ENCODE measurements at regions not wholly inside any gene's neighbourhood (a gene's known extent, or its start where the extent isn't known, plus 50 kb on each side); places are given as distances from the start of the nearest gene placed in this dataset.
"Not testable (repeated sequence)": the region's sequence is repeated elsewhere in the genome, so short reads cannot be mapped to it uniquely, and the experiment has no call there.

DNA sequence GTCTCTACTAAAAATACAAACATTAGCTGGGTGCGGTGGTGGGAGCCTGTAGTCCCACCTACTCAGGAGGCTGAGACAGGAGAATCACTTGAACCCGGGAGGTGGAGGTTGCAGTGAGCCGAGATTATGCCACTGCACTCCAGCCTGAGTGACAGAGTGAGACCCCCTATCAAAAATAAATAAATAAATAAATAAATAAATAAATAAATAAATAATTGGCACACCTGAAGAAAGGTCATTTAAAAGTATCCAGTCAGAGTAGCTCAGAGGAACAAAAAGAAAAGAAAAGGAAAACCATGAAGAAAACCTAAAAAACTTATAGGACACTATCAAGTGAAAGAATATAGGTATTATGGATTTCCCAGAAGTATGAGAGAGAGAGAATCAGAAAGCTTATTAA, 330.1 kb upstream of the AR start:
- DNase-seq; intact Hi-C loops (cut with DNase I; ENCODE audit: low total_unique reads); H3K36me3 ChIP-seq; H3K27ac ChIP-seq; H3K9me3 ChIP-seq; H3K27me3 ChIP-seq; H3K4me1 ChIP-seq; ATAC-seq; in situ Hi-C loops (cut with MboI; ENCODE audit: low sequenced_read_pairs in 4 of 4); H3K4me3 ChIP-seq: not testable (repeated sequence)

DNA sequence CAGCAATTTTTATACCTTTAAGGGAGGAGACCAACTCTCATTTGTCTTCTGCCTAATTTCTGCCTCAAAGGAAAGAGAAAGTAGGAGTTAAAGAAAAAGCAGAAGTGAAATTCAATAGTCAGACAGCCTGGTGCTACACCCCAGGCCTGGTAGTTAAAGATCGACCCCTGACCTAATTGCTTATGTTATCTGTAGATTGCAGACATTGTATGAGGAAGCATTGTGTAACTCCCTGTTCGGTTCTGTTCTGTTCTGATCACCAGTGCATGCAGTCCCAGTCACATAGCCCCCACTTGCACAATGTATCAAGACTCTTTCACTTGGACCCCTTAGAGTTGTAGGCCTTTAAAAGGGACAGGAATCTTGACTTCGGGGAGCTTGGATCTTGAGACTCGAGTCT, 335.9 kb upstream of the AR start:
- H3K9me3 ChIP-seq: no peaks in the 10 kb centered on the region
- intact Hi-C loops (cut with DNase I; ENCODE audit: low total_unique reads): no loop called here
- H3K27me3 ChIP-seq: peaks cover 0 to 3% (median 0%) of the 10 kb centered on the region in 3 donors
- TF ChIP-seq, protein P1, sequence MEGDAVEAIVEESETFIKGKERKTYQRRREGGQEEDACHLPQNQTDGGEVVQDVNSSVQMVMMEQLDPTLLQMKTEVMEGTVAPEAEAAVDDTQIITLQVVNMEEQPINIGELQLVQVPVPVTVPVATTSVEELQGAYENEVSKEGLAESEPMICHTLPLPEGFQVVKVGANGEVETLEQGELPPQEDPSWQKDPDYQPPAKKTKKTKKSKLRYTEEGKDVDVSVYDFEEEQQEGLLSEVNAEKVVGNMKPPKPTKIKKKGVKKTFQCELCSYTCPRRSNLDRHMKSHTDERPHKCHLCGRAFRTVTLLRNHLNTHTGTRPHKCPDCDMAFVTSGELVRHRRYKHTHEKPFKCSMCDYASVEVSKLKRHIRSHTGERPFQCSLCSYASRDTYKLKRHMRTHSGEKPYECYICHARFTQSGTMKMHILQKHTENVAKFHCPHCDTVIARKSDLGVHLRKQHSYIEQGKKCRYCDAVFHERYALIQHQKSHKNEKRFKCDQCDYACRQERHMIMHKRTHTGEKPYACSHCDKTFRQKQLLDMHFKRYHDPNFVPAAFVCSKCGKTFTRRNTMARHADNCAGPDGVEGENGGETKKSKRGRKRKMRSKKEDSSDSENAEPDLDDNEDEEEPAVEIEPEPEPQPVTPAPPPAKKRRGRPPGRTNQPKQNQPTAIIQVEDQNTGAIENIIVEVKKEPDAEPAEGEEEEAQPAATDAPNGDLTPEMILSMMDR (IDR thresholded peaks at IDR 0.05 in 4 of 5, conservative IDR thresholded peaks at IDR 0.05 in 1 of 5): no peak
- TF ChIP-seq POLR2A (IDR thresholded peaks at IDR 0.05): no peak
- H3K4me1 ChIP-seq: no peaks in the 10 kb centered on the region
- H3K4me3 ChIP-seq: no peak overlapping the region
- no peak for ATAC-seq
- H3K27ac ChIP-seq: no peak overlapping the region
- in situ Hi-C loops (cut with MboI; ENCODE audit: low sequenced_read_pairs in 4 of 4): no loop called here
- no peak for DNase-seq
- H3K36me3 ChIP-seq: no peaks in the 10 kb centered on the region

GRCh38 chrX:67159437-67159836, 384.4 kb upstream of the AR start:
- ATAC-seq (no peak), DNase-seq (no peak)
- intact Hi-C loops (cut with DNase I; ENCODE audit: low total_unique reads) (no loop called here), in situ Hi-C loops (cut with MboI; ENCODE audit: low sequenced_read_pairs in 4 of 4) (no loop called here)
- TF ChIP-seq, protein P1 (IDR thresholded peaks at IDR 0.05 in 4 of 5, conservative IDR thresholded peaks at IDR 0.05 in 1 of 5): no peak
- TF ChIP-seq POLR2A (IDR thresholded peaks at IDR 0.05): no peak
- Histone ChIP-seq H3K27ac (no peak overlapping the region), H3K4me1 (no peaks in the 10 kb centered on the region), H3K36me3 (no peaks in the 10 kb centered on the region), H3K9me3 (no peaks in the 10 kb centered on the region), H3K27me3 (no peaks in the 10 kb centered on the region), H3K4me3 (no peak overlapping the region)

DNA sequence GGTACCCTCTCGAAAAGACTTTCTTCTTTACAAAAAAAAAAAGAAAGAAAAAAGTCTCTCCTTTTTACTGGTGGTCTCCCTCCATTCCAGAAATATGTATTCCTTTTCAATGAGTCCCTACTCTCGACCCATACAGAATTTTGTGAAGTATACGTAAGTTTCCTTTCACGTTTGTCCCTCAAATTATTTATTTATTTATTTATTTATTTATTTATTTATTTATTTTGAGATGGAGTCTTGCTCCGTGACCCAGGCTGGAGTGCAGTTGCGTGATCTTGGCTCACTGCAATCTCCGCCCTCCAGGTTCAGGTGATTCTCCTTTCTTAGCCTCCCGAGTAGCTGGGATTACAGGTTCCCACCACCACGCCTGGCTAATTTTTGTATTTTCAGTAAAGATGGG, 429.2 kb upstream of the AR start:
- intact Hi-C loops (cut with DNase I; ENCODE audit: low total_unique reads) (no loop called here), in situ Hi-C loops (cut with MboI; ENCODE audit: low sequenced_read_pairs in 4 of 4) (no loop called here)
- H3K36me3 ChIP-seq: no peaks in the 10 kb centered on the region
- no peak overlapping the region for H3K27ac ChIP-seq
- ATAC-seq (no peak), DNase-seq (no peak)
- H3K4me1 ChIP-seq: no peaks in the 10 kb centered on the region
- H3K9me3 ChIP-seq: no peaks in the 10 kb centered on the region
- TF ChIP-seq, protein P1 (IDR thresholded peaks at IDR 0.05 in 4 of 5, conservative IDR thresholded peaks at IDR 0.05 in 1 of 5): no peak
- no peak for TF ChIP-seq POLR2A (IDR thresholded peaks at IDR 0.05)
- H3K4me3 ChIP-seq: no peak overlapping the region
- no peaks in the 10 kb centered on the region for H3K27me3 ChIP-seq

DNA sequence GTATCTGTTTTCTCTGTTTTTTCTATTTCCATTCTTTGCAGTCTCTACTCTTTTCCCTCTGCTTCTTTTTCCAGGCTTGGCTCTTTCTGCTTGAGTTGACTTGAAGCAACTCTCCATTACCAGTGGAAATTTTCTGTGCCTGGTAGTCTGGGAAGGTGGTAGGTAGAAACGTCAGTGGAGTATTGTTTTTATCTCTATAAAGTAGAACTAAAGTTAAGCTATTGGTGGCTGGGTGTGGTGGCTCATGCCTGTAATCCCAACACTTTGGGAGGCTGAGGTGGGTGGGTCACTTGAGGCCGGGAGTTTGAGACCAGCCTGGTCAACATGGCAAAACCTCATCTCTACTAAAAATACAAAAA, 438.1 kb upstream of the AR start:
- Histone ChIP-seq H3K4me1 (no peaks in the 10 kb centered on the region), H3K36me3 (no peaks in the 10 kb centered on the region), H3K9me3 (no peaks in the 10 kb centered on the region), H3K27me3 (no peaks in the 10 kb centered on the region), H3K27ac (no peak overlapping the region), H3K4me3 (no peak overlapping the region)
- TF ChIP-seq POLR2A (IDR thresholded peaks at IDR 0.05): no peak
- TF ChIP-seq, protein P1 (IDR thresholded peaks at IDR 0.05 in 4 of 5, conservative IDR thresholded peaks at IDR 0.05 in 1 of 5): no peak
- intact Hi-C loops (cut with DNase I; ENCODE audit: low total_unique reads) (no loop called here), in situ Hi-C loops (cut with MboI; ENCODE audit: low sequenced_read_pairs in 4 of 4) (no loop called here)
- DNase-seq (no peak), ATAC-seq (no peak)
